Osteoblast (primary cell): ENCODE measurements at regions not wholly inside any gene's neighbourhood (a gene's known extent, or its start where the extent isn't known, plus 50 kb on each side); places are given as distances from the start of the nearest gene placed in this dataset.

ENCODE experiments used
- DNase-seq: peaks from one replicate; pipeline ENCODE4 v3.0.0; 2011; ENCODE audit warnings: low spot score, mixed read lengths; ENCODE audit not compliant: insufficient read length; ENCODE audit errors: missing footprints
- H2AFZ ChIP-seq: 2 replicates; pipeline ENCODE4 v1.6.0; 2011; ENCODE audit warnings: mild to moderate bottlenecking, low read length
- H3K27ac ChIP-seq: 2 replicates; pipeline ENCODE4 v1.5.1; 2011; ENCODE audit warnings: mild to moderate bottlenecking, low read depth, low read length, moderate library complexity
- H3K27me3 ChIP-seq: 2 replicates; pipeline ENCODE4 v1.6.0; 2012; ENCODE audit warnings: mild to moderate bottlenecking, control low read depth, inconsistent platforms, low read length, moderate library complexity; ENCODE audit not compliant: insufficient read depth
- H3K36me3 ChIP-seq: 2 replicates; pipeline ENCODE4 v1.5.1; 2011; ENCODE audit warnings: mild to moderate bottlenecking, low read length, control low read depth, moderate library complexity; ENCODE audit not compliant: insufficient read depth
- H3K4me1 ChIP-seq: 2 replicates; pipeline ENCODE4 v1.5.1; 2011; ENCODE audit warnings: mild to moderate bottlenecking, low read length, control low read depth, moderate library complexity; ENCODE audit not compliant: insufficient read depth
- H3K4me2 ChIP-seq: 2 replicates; pipeline ENCODE4 v1.6.0; 2011; ENCODE audit warnings: mild to moderate bottlenecking, low read length; ENCODE audit not compliant: insufficient read depth
- H3K4me3 ChIP-seq: fragments of 200-600 bp; sonication (generic); 3 replicates; pipeline ENCODE4 v1.5.1; 2012; ENCODE audit warnings: mild to moderate bottlenecking, low read length, inconsistent platforms; ENCODE audit not compliant: insufficient read depth
- H3K79me2 ChIP-seq: 2 replicates; pipeline ENCODE4 v1.6.0; 2012; ENCODE audit warnings: mild to moderate bottlenecking, low read length, control low read depth, inconsistent platforms; ENCODE audit not compliant: insufficient read depth
- H3K9me3 ChIP-seq: 2 replicates; pipeline ENCODE4 v1.5.1; 2011; ENCODE audit warnings: low read depth, low read length, control low read depth
- H4K20me1 ChIP-seq: 2 replicates; pipeline ENCODE4 v1.6.0; 2012; ENCODE audit warnings: mild to moderate bottlenecking, low read length, control low read depth; ENCODE audit not compliant: insufficient read depth
- CTCF ChIP-seq: IDR thresholded peaks from 2 replicates; pipeline ENCODE4 v1.5.1; 2011; ENCODE audit warnings: mild to moderate bottlenecking, low read depth, low read length, moderate library complexity; ENCODE audit errors: extremely low read depth

GRCh38 chr10:10687751-10688150, 329.9 kb upstream of the CELF2 start:
- Histone ChIP-seq H3K27ac (no peak overlapping the region), H3K36me3 (no peaks in the 10 kb centered on the region), H3K4me2 (no peak overlapping the region), H2AFZ (no peak overlapping the region), H3K4me1 (no peaks in the 10 kb centered on the region), H3K9me3 (no peaks in the 10 kb centered on the region), H3K4me3 (no peak overlapping the region), H3K79me2 (no peaks in the 10 kb centered on the region), H4K20me1 (no peaks in the 10 kb centered on the region), H3K27me3 (no peaks in the 10 kb centered on the region)
- no peak for TF ChIP-seq CTCF
- DNase-seq: no peak

GRCh38 chr10:10699427-10699826, 318.2 kb upstream of the CELF2 start:
- Histone ChIP-seq H3K4me3 (no peak overlapping the region), H3K79me2 (no peaks in the 10 kb centered on the region), H3K4me1 (no peaks in the 10 kb centered on the region), H4K20me1 (no peaks in the 10 kb centered on the region), H3K4me2 (no peak overlapping the region), H3K27me3 (no peaks in the 10 kb centered on the region), H3K36me3 (no peaks in the 10 kb centered on the region), H3K27ac (no peak overlapping the region), H3K9me3 (no peaks in the 10 kb centered on the region), H2AFZ (no peak overlapping the region)
- no peak for TF ChIP-seq CTCF
- no peak for DNase-seq

GRCh38 chr10:10701084-10701611, 316.5 kb upstream of the CELF2 start:
- Histone ChIP-seq H3K36me3 (no peaks in the 10 kb centered on the region), H3K9me3 (no peaks in the 10 kb centered on the region), H4K20me1 (no peaks in the 10 kb centered on the region), H3K27me3 (no peaks in the 10 kb centered on the region), H3K4me3 (no peak overlapping the region), H2AFZ (no peak overlapping the region), H3K4me2 (no peak overlapping the region), H3K4me1 (no peaks in the 10 kb centered on the region), H3K79me2 (no peaks in the 10 kb centered on the region), H3K27ac (no peak overlapping the region)
- DNase-seq: no peak
- no peak for TF ChIP-seq CTCF

GRCh38 chr10:10702211-10702610, 315.5 kb upstream of the CELF2 start:
- Histone ChIP-seq H3K79me2 (no peaks in the 10 kb centered on the region), H3K27ac (no peak overlapping the region), H3K4me2 (no peak overlapping the region), H2AFZ (no peak overlapping the region), H3K4me1 (no peaks in the 10 kb centered on the region), H3K36me3 (no peaks in the 10 kb centered on the region), H3K27me3 (no peaks in the 10 kb centered on the region), H3K4me3 (no peak overlapping the region), H4K20me1 (no peaks in the 10 kb centered on the region), H3K9me3 (no peaks in the 10 kb centered on the region)
- DNase-seq: no peak
- TF ChIP-seq CTCF: no peak
